ENCODE measurements at regions not wholly inside any gene's neighbourhood (a gene's known extent, or its start where the extent isn't known, plus 50 kb on each side); places are given as distances from the start of the nearest gene placed in this dataset.

- H3K4me3 Mint-ChIP-seq, result no peak overlapping the region
Measured at GRCh38 chr6:164108869-164109769, 694.6 kb downstream of the QKI start.

DNA sequence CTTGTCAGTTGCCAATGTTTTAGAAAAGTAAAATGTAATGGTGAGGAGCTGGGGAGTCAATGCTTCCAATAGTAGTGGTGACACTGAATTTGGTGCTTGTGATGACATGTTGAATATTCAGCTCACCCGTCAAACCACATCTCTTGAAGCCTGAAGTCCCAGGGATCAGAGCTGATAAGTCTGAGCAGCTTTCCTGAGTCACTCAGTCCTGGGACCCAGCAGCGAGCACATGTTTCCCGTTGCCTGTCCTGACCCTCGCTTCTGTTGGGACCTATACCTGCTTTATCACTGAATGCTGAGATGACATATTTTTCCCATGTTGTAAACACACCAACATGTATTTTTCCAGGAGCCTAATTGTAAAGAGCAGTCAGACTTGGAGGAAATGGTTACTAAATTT is 693.6 kb downstream of the QKI start:
- intact Hi-C loops (cut with micrococcal nuclease), result no loop called here
- H3K9me3 Mint-ChIP-seq, result no peaks in the 10 kb centered on the region
- DNase-seq (ENCODE audit: low spot score), result no peak
- no peaks in the 10 kb centered on the region for H3K4me1 Mint-ChIP-seq (ENCODE audit: low read depth)
- H3K36me3 Mint-ChIP-seq (ENCODE audit: low read depth), result no peaks in the 10 kb centered on the region
- H3K27ac Mint-ChIP-seq, result no peak overlapping the region
- H3K4me3 Mint-ChIP-seq, result no peak overlapping the region
- peaks cover 2% of the 10 kb centered on the region for H3K27me3 Mint-ChIP-seq (ENCODE audit: insufficient read depth)

More at GRCh38 chr6:164108869-164109769, 694.6 kb downstream of the QKI start:
- peaks cover 2% of the 10 kb centered on the region for H3K27me3 Mint-ChIP-seq (ENCODE audit: insufficient read depth)
- H3K4me1 Mint-ChIP-seq (ENCODE audit: low read depth), result no peaks in the 10 kb centered on the region
- H3K36me3 Mint-ChIP-seq (ENCODE audit: low read depth), result no peaks in the 10 kb centered on the region
- H3K9me3 Mint-ChIP-seq, result no peaks in the 10 kb centered on the region
- no peak for DNase-seq (ENCODE audit: low spot score)
- intact Hi-C loops (cut with micrococcal nuclease), result no loop called here
- peak overlapping the region; percentile 40 for H3K27ac Mint-ChIP-seq

DNA sequence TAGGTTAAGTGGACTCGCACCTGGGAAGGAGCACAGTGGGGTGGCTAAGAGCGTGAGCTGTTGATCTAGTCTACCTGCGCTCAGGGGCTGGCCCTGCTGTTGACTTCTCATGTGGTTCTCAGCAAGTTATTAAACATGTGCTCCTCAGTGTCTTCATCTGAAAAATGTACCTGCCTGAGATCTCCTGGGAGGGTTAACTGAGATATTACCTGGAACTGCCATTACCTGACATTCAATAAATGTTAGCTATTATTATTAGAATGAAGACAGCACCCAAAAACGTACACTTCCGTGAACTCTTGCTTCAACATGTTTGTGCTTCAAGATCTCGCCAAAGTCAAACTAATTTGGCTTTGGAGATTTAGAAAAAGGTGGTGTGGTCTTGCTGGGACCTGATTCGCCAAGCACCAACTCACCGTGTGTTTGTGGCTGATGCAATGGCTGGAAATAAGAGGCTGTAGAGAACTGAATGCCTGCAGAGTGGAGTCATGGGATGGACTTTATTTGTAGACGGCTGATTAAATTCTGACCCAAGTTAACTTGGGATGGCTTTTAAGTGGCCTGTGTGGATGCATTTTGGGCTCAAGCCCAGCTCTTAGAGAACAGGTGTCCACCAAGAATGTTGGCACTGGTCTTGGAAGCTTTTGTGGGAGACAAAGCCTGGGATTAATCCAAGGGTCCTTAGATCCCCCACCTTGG is 692.9 kb downstream of the QKI start:
- H3K9me3 Mint-ChIP-seq, result no peaks in the 10 kb centered on the region
- H3K36me3 Mint-ChIP-seq (ENCODE audit: low read depth), result no peaks in the 10 kb centered on the region
- DNase-seq (ENCODE audit: low spot score), result no peak
- intact Hi-C loops (cut with micrococcal nuclease), result no loop called here
- no peak overlapping the region for H3K4me3 Mint-ChIP-seq
- no peak overlapping the region for H3K27ac Mint-ChIP-seq
- peaks cover 2% of the 10 kb centered on the region for H3K27me3 Mint-ChIP-seq (ENCODE audit: insufficient read depth)
- no peaks in the 10 kb centered on the region for H3K4me1 Mint-ChIP-seq (ENCODE audit: low read depth)

DNA sequence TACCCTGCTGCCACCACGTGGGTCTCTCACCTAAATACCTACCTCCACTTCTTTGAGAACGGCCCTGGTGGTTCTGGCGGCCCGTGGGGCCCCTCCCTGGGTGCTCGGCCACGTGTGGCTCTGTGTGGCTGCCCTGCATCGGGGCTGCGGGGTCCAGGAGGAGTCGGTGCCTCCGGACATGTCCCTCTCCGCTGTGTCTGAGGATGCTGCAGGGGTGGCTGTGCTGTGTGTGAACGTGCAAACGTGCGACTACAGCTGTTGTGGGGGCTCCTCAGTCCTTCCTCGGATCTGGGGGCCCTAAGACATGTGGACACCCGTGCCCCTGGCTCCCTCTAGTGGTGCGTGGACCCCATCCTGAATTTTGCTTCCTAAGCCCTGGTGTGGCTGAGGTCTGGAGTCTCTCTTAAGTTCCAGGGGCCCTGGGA is 691.8 kb downstream of the QKI start:
- intact Hi-C loops (cut with micrococcal nuclease), result no loop called here
- H3K27ac Mint-ChIP-seq, result no peak overlapping the region
- no peaks in the 10 kb centered on the region for H3K9me3 Mint-ChIP-seq
- no peaks in the 10 kb centered on the region for H3K36me3 Mint-ChIP-seq (ENCODE audit: low read depth)
- no peak for DNase-seq (ENCODE audit: low spot score)
- no peak overlapping the region for H3K4me3 Mint-ChIP-seq
- no peaks in the 10 kb centered on the region for H3K4me1 Mint-ChIP-seq (ENCODE audit: low read depth)
- H3K27me3 Mint-ChIP-seq (ENCODE audit: insufficient read depth), result peaks cover 2% of the 10 kb centered on the region

DNA sequence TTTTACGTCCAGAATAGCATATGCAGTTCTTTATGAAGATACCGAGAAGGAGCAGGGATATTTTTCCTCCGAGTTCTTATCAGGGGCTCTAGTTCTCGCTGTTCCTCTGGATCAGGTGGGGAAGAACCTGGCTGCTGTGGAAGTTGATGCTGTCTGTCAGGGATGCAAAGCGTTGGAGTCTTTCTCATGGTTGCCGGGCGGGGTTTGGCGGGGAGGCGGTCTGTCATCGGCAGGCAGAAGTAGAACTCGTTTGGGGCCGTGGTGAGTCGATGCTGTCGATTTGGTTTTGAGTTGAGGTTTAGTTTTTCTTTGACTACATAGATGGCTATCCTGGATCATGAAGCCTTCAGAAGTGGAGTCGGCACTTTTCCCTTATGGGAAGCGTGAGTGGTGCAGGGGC is 691.2 kb downstream of the QKI start:
- no peak for DNase-seq (ENCODE audit: low spot score)
- H3K27ac Mint-ChIP-seq, result no peak overlapping the region
- no peaks in the 10 kb centered on the region for H3K4me1 Mint-ChIP-seq (ENCODE audit: low read depth)
- peaks cover 2% of the 10 kb centered on the region for H3K27me3 Mint-ChIP-seq (ENCODE audit: insufficient read depth)
- intact Hi-C loops (cut with micrococcal nuclease), result no loop called here
- H3K9me3 Mint-ChIP-seq, result no peaks in the 10 kb centered on the region
- H3K4me3 Mint-ChIP-seq, result no peak overlapping the region
- H3K36me3 Mint-ChIP-seq (ENCODE audit: low read depth), result no peaks in the 10 kb centered on the region

GRCh38 chr6:164104432-164104831 is 689.9 kb downstream of the QKI start:
- no peaks in the 10 kb centered on the region for H3K4me1 Mint-ChIP-seq (ENCODE audit: low read depth)
- no peak overlapping the region for H3K4me3 Mint-ChIP-seq
- H3K36me3 Mint-ChIP-seq (ENCODE audit: low read depth), result no peaks in the 10 kb centered on the region
- no peaks in the 10 kb centered on the region for H3K9me3 Mint-ChIP-seq
- DNase-seq (ENCODE audit: low spot score), result no peak
- H3K27ac Mint-ChIP-seq, result no peak overlapping the region
- H3K27me3 Mint-ChIP-seq (ENCODE audit: insufficient read depth), result peaks cover 2% of the 10 kb centered on the region
- intact Hi-C loops (cut with micrococcal nuclease), result no loop called here

- Mint-ChIP-seq H3K27me3 (ENCODE audit: insufficient read depth) (peaks cover 2% of the 10 kb centered on the region), H3K27ac (no peak overlapping the region), H3K4me3 (no peak overlapping the region), H3K9me3 (no peaks in the 10 kb centered on the region), H3K36me3 (ENCODE audit: low read depth) (no peaks in the 10 kb centered on the region), H3K4me1 (ENCODE audit: low read depth) (no peaks in the 10 kb centered on the region)
- no peak for DNase-seq (ENCODE audit: low spot score)
- intact Hi-C loops (cut with micrococcal nuclease), result no loop called here
Measured at GRCh38 chr6:164102693-164103092, 688.2 kb downstream of the QKI start.

DNA sequence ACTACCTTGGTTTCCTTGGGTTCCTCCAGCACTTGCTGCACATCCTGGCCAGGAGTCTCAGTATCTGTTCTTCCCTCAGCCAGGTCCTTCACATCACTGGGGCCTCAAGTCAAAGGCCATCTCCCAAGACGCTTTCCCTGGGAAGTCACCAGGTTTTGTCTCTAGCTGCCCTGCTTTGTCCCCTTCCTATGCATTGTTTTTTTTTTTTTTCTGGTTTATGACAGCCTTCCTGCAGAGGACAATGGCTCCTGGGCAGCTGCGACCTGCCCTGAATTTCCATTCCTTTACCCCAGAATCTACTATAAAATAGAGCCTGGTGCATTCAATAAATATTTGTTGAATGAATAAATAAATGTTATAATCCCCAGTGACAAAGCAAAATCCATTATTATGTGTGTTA is 687.3 kb downstream of the QKI start:
- H3K9me3 Mint-ChIP-seq, result no peaks in the 10 kb centered on the region
- no peaks in the 10 kb centered on the region for H3K36me3 Mint-ChIP-seq (ENCODE audit: low read depth)
- H3K27ac Mint-ChIP-seq, result no peak overlapping the region
- intact Hi-C loops (cut with micrococcal nuclease), result no loop called here
- no peak overlapping the region for H3K4me3 Mint-ChIP-seq
- no peaks in the 10 kb centered on the region for H3K4me1 Mint-ChIP-seq (ENCODE audit: low read depth)
- no peak for DNase-seq (ENCODE audit: low spot score)
- H3K27me3 Mint-ChIP-seq (ENCODE audit: insufficient read depth), result no peaks in the 10 kb centered on the region

- H3K27ac Mint-ChIP-seq, result no peak overlapping the region
Measured at GRCh38 chr6:164099269-164099865, 684.8 kb downstream of the QKI start.

GRCh38 chr6:164098857-164099267 is 684.3 kb downstream of the QKI start:
- Mint-ChIP-seq H3K27ac (no peak overlapping the region), H3K36me3 (ENCODE audit: low read depth) (no peaks in the 10 kb centered on the region), H3K4me3 (no peak overlapping the region), H3K4me1 (ENCODE audit: low read depth) (no peaks in the 10 kb centered on the region), H3K27me3 (ENCODE audit: insufficient read depth) (no peaks in the 10 kb centered on the region), H3K9me3 (no peaks in the 10 kb centered on the region)
- DNase-seq (ENCODE audit: low spot score), result no peak
- intact Hi-C loops (cut with micrococcal nuclease), result no loop called here

More at GRCh38 chr6:164099269-164099865, 684.8 kb downstream of the QKI start:
- Mint-ChIP-seq H3K36me3 (ENCODE audit: low read depth) (no peaks in the 10 kb centered on the region), H3K4me1 (ENCODE audit: low read depth) (no peaks in the 10 kb centered on the region), H3K27me3 (ENCODE audit: insufficient read depth) (no peaks in the 10 kb centered on the region), H3K4me3 (no peak overlapping the region), H3K9me3 (no peaks in the 10 kb centered on the region)
- DNase-seq (ENCODE audit: low spot score), result no peak
- intact Hi-C loops (cut with micrococcal nuclease), result no loop called here

DNA sequence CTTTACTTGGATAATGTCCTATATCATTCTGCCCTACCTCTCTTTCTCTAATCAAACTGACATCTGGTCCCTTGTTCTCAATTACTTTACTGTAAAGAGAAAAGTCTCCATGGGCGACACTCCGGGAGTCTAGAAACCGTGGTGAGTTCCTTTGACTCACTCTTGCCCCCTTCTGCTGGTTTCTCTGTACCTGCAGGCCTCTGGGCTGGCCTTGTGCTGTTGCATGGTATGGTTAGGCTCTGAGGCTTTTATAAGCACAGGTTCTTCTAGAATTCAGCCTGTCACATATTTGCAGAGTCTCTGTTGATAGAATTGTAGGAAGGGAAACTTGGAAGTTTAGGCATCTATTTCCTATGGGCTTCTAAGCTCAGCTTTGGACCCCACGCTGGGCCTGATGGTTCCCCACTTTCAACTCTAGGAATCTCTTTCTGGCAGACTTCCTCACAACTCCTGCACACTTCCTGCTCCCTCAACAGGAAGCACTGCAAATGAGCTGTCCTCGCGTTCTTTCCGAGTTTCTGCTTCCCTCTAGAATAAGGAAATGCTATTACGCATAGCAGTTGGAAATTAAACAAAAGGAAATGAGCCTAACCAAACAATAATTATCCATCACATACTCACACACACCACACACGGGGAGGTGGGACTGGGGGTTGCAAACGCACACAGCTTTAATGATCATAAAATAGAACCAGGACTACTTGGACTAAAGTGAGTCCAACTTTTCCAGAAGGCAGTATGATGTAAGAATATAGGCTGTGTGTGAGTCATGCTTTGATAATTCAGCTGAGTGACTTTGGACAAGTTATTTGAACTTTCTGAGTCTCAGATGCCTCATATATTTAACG is 683.3 kb downstream of the QKI start:
- intact Hi-C loops (cut with micrococcal nuclease), result no loop called here
- no peaks in the 10 kb centered on the region for H3K4me1 Mint-ChIP-seq (ENCODE audit: low read depth)
- no peak overlapping the region for H3K27ac Mint-ChIP-seq
- DNase-seq (ENCODE audit: low spot score), result no peak
- no peaks in the 10 kb centered on the region for H3K36me3 Mint-ChIP-seq (ENCODE audit: low read depth)
- no peaks in the 10 kb centered on the region for H3K9me3 Mint-ChIP-seq
- no peaks in the 10 kb centered on the region for H3K27me3 Mint-ChIP-seq (ENCODE audit: insufficient read depth)
- H3K4me3 Mint-ChIP-seq, result no peak overlapping the region

DNA sequence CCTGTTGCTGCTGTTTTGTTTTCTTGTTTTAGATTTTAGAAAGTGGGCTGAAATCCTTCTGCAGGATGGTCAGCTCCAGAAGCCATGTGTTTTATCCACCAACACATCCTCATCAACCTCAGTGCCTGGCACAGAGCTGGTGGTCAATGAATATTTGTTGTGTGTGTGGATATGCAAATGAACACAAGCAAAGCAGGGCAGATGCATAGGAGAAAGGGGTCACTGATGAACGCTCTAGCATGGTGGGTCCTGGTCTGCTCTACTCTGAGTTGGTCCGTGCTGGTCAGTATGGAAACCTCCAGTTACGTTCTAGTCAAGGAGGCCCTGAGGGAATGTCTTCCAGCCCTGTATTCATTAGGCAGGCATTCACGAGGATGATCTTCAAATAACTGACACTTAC is 682.5 kb downstream of the QKI start:
- no peaks in the 10 kb centered on the region for H3K4me1 Mint-ChIP-seq (ENCODE audit: low read depth)

More for the DNA sequence above, 682.5 kb downstream of the QKI start:
- intact Hi-C loops (cut with micrococcal nuclease), result no loop called here
- no peak overlapping the region for H3K4me3 Mint-ChIP-seq
- DNase-seq (ENCODE audit: low spot score), result no peak
- no peaks in the 10 kb centered on the region for H3K27me3 Mint-ChIP-seq (ENCODE audit: insufficient read depth)
- H3K36me3 Mint-ChIP-seq (ENCODE audit: low read depth), result no peaks in the 10 kb centered on the region
- H3K27ac Mint-ChIP-seq, result no peak overlapping the region
- no peaks in the 10 kb centered on the region for H3K9me3 Mint-ChIP-seq
